Esophagus muscularis mucosa (tissue), 4 donors: ENCODE measurements at regions not wholly inside any gene's neighbourhood (a gene's known extent, or its start where the extent isn't known, plus 50 kb on each side); places are given as distances from the start of the nearest gene placed in this dataset.

Source experiments
- DNase-seq: peaks from one replicate; pipeline ENCODE4 v3.0.0-alpha.2; 2017; ENCODE audit errors: extremely low spot score
- H3K27ac ChIP-seq, 4 donors: fragments of 200-600 bp; sonication (generic); replicated peaks in 1 of 4; 1 replicate in 3 of 4; 2 replicates in 1 of 4; pipeline ENCODE4 v1.5.1; 2016 to 2019; ENCODE audit warnings: mild to moderate bottlenecking in 1 of 4
- H3K27me3 ChIP-seq, 4 donors: fragments of 200-600 bp; sonication (generic); one replicate each; pipeline versions ENCODE4 v1.5.1 to v1.6.0; 2016 to 2019
- H3K36me3 ChIP-seq, 4 donors: fragments of 200-600 bp; sonication (generic); one replicate each; pipeline ENCODE4 v1.5.1; 2016 to 2019
- H3K4me1 ChIP-seq, 4 donors: fragments of 200-600 bp; sonication (generic); one replicate each; pipeline ENCODE4 v1.5.1; 2016 to 2019
- H3K4me3 ChIP-seq, 4 donors: fragments of 200-600 bp; sonication (generic); 1 replicate in 2 of 4; 2 replicates in 2 of 4; pipeline ENCODE4 v1.5.1; 2016 to 2019; ENCODE audit warnings: mild to moderate bottlenecking in 4 of 4, moderate library complexity in 1 of 4
- H3K9me3 ChIP-seq, 4 donors: fragments of 200-600 bp; sonication (generic); 1 replicate in 3 of 4; 2 replicates in 1 of 4; pipeline ENCODE4 v1.5.1; 2016 to 2019
- CTCF ChIP-seq, 3 experiments: fragments of 200-600 bp in 2 of 3; fragments of 450-650 bp in 1 of 3; sonication (generic) in 2 of 3; IDR thresholded peaks; one replicate each; pipeline ENCODE4 v1.5.1; 2017 to 2019; ENCODE audit warnings: antibody characterized with exemption in 3 of 3, mild to moderate bottlenecking in 2 of 3, moderate library complexity in 1 of 3
- EP300 ChIP-seq: sonication (generic); formaldehyde crosslinking; IDR thresholded peaks from one replicate; pipeline ENCODE4 v1.6.1; 2017; ENCODE audit warnings: antibody characterized with exemption
- POLR2A ChIP-seq: fragments of 450-650 bp; IDR thresholded peaks from one replicate; pipeline ENCODE4 v1.6.1; 2017; ENCODE audit warnings: antibody characterized with exemption, moderate library complexity, mild to moderate bottlenecking, low read depth
- POLR2AphosphoS5 ChIP-seq, 2 donors: sonication (generic); formaldehyde crosslinking; IDR thresholded peaks; one replicate each; pipeline ENCODE4 v1.6.1; 2017; ENCODE audit warnings: antibody characterized with exemption in 2 of 2
- WGBS: methylation state at CpG from one replicate; pipeline ENCODE4 v1.1.5; 2018; 5-methylcytosine and 5-hydroxymethylcytosine counted together
- intact Hi-C: fragments of 100-400 bp; cut with DNase I; formaldehyde crosslinking; loops from one replicate; pipeline ENCODE4 v1.15.1; 2023

GRCh38 chr22:27004434-27004833, 347.0 kb downstream of the MIAT start:
- Histone ChIP-seq H3K27ac (no peak overlapping the region), H3K9me3 (no peaks in the 10 kb centered on the region), H3K27me3 (no peaks in the 10 kb centered on the region), H3K4me1 (no peaks in the 10 kb centered on the region), H3K36me3 (no peaks in the 10 kb centered on the region), H3K4me3 (no peak overlapping the region)
- WGBS, result 75% methylated on average over 1 of the region's 1 CpG
- intact Hi-C loops, result no loop called here
- DNase-seq, result no peak
- TF ChIP-seq CTCF (IDR thresholded peaks at IDR 0.05) (no peak), POLR2A (no peak), POLR2AphosphoS5 (IDR thresholded peaks at IDR 0.05) (no peak), EP300 (no peak)

- 95% methylated on average over 1 of the region's 1 CpG for WGBS
These were observed 351.1 kb downstream of the MIAT start for GRCh38 chr22:27008454-27008853.

GRCh38 chr22:27011133-27011532, 353.7 kb downstream of the MIAT start:
- H3K4me1 ChIP-seq, result no peaks in the 10 kb centered on the region
- intact Hi-C loops, result no loop called here
- H3K27ac ChIP-seq, result no peak overlapping the region
- no peaks in the 10 kb centered on the region for H3K27me3 ChIP-seq
- no peaks in the 10 kb centered on the region for H3K36me3 ChIP-seq
- no peak overlapping the region for H3K4me3 ChIP-seq
- peaks cover 0 to 8% (median 0%) of the 10 kb centered on the region in 4 donors for H3K9me3 ChIP-seq
- WGBS, result 85% methylated on average over 3 of the region's 3 CpGs
- TF ChIP-seq POLR2A, result no peak
- TF ChIP-seq EP300, result no peak
- no peak for DNase-seq

More at GRCh38 chr22:27008454-27008853, 351.1 kb downstream of the MIAT start:
- TF ChIP-seq POLR2AphosphoS5 (IDR thresholded peaks at IDR 0.05), result no peak
- no peak for TF ChIP-seq EP300
- no peak for TF ChIP-seq POLR2A
- no peak for TF ChIP-seq CTCF (IDR thresholded peaks at IDR 0.05)
- H3K27me3 ChIP-seq, result no peaks in the 10 kb centered on the region
- no peak for DNase-seq
- H3K27ac ChIP-seq, result no peak overlapping the region
- H3K4me3 ChIP-seq, result no peak overlapping the region
- no peaks in the 10 kb centered on the region for H3K9me3 ChIP-seq
- intact Hi-C loops, result no loop called here
- H3K36me3 ChIP-seq, result no peaks in the 10 kb centered on the region
- no peaks in the 10 kb centered on the region for H3K4me1 ChIP-seq

GRCh38 chr22:27011717-27012116, 354.3 kb downstream of the MIAT start:
- DNase-seq, result no peak
- WGBS, result 60% methylated on average over 3 of the region's 3 CpGs
- Histone ChIP-seq H3K9me3 (peaks cover 0 to 8% (median 0%) of the 10 kb centered on the region in 4 donors), H3K36me3 (no peaks in the 10 kb centered on the region), H3K27ac (no peak overlapping the region), H3K4me1 (no peaks in the 10 kb centered on the region), H3K27me3 (no peaks in the 10 kb centered on the region), H3K4me3 (no peak overlapping the region)
- no peak for TF ChIP-seq EP300
- TF ChIP-seq POLR2A, result no peak
- TF ChIP-seq CTCF (IDR thresholded peaks at IDR 0.05), result no peak
- no peak for TF ChIP-seq POLR2AphosphoS5 (IDR thresholded peaks at IDR 0.05)
- intact Hi-C loops, result no loop called here

- no peak for DNase-seq
- H3K27ac ChIP-seq, result peak overlapping the region; percentile 38 to 77 (median 56)
- TF ChIP-seq EP300, result peak; percentile 54
- no peak for TF ChIP-seq POLR2A
- peak; percentile 71 to 78 for TF ChIP-seq POLR2AphosphoS5 (IDR thresholded peaks at IDR 0.05)
These were observed 362.4 kb downstream of the MIAT start for GRCh38 chr22:27019827-27020226.

More at GRCh38 chr22:27019827-27020226, 362.4 kb downstream of the MIAT start:
- WGBS, result 68% methylated on average over 4 of the region's 4 CpGs
- H3K4me3 ChIP-seq, result no peak overlapping the region
- peaks cover 0 to under 1% (median 0%) of the 10 kb centered on the region in 4 donors for H3K9me3 ChIP-seq
- H3K36me3 ChIP-seq, result no peaks in the 10 kb centered on the region
- intact Hi-C loops, result no loop called here
- no peaks in the 10 kb centered on the region for H3K27me3 ChIP-seq
- peaks cover 0 to 9% (median 2%) of the 10 kb centered on the region in 4 donors for H3K4me1 ChIP-seq
